ENCODE measurements at regions not wholly inside any gene's neighbourhood (a gene's known extent, or its start where the extent isn't known, plus 50 kb on each side); places are given as distances from the start of the nearest gene placed in this dataset.

DNA sequence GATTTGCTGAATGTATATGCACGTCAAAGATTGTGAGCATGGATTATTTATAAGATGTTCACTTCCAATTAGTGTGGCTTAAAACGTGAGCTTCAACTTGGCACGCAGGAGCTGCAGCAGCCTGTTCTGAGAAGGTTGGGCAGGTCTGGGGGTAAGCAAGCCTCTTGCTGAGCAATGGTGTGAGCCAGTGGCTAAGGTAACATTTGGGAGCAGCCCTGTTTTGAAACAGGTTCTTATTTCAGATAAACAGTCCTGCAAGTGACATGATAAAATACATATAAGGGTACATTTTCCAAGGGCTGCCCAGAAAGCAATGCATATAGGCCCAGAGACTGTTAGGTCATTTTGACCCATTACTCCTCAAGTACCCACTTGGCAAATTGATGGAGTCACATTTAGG is 415.3 kb downstream of the ZNF521 start:
- no peak for DNase-seq (ENCODE audit: low spot score)

DNA sequence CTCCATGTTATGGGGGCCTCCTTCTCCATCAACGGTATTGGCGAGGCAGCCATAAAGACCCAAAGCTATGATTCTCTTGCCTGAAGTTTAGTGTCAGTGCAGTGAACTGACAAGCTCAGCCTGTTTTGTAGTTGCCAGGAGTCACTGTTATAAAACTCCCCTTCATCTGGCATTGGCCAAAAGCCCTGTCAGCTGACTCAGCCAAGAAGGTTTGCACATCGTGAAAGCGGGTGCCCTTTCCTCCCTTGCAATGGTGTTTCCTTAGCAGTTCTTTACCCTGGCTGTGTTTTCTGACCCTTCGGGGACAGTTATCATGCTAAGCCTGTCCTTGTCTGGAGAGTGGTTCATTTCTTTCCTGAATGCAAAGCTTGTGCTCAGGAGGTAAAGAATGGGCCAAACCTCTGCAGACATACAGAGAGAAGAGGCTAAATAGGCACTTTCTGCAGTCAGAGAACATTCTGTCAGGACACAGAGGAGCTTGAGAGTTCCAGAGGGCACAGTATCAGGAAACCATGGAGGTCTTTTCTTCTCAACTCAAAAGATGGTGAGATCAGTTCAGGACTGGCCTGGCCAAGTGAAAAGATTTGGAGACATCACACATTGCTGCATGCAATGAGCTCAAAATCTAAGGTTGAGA is 414.2 kb downstream of the ZNF521 start:
- no peak for DNase-seq (ENCODE audit: low spot score)

DNA sequence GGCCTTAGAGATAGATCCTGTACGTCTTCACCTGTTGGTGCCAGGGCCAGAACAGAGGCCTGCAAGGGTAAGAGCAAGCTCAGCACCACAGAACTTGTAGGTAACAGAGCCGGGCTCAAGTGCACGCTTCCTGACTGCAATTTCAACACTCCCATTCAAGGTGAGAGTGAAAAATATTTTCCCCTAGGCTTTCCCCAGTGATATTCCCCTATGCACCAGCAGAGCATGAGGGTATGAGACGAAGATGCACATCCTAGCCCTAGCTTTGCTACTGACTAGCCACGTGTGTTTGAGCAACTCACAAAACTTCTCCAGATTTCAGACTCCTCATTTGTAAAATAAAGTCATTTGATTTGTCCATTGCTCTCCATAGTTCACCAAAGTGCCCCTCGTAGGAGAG is 411.6 kb downstream of the ZNF521 start:
- DNase-seq (ENCODE audit: low spot score), result no peak

DNA sequence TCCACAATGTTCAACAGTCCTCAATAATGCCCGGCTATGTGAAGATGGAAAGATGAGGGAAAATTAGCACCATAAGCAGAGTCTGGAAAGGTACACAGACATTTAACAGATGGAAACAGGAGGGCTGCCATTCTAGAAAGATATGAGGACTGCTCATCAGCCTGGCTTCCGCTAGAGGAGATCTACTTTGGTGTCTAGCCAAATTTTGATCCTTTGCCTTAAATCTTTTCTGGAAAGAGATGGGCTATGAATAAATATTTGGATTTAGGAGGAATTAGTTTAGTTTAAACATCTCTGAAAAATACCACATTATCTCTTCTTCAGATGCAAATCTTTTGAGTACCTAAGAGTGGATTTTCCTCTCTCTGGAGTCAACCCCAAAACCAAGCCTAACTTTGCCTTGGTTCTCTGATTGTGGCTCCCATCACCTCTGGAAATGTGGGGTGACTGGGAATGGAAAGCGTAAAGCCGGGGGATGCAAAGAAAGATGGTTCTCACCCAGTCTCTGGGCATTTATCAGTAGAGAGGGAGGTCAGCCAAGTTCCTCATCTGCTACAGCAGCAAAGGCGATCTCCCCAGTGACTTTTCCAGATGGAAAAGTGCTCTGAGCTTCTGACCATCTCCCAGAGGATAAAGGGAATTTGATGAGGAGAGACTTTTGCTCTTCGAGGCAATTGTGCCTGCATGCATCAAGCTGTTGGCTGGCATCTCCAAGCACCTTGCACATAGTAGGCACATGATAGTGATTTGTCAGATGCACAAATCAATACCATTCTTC is 410.6 kb downstream of the ZNF521 start:
- DNase-seq (ENCODE audit: low spot score), result no peak

DNA sequence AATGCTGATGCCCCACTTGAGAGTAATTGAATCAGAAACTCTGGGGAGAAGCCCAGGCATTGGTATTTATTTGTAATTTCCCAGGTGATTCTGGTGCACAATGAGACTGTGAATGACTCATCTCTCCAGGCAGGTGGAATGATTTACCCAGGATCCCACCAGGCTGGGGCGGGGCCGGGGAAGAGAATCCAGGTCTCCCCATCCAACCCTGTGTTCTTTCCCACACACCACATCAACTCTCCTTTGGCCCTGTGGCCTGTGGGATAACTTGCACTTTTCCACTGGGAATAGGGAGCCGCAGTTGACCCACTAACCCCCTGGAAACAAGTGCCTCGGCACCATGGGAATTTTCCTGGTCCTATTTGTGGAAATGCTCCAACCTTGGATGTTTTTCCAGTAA is 409.8 kb downstream of the ZNF521 start:
- no peak for DNase-seq (ENCODE audit: low spot score)

DNA sequence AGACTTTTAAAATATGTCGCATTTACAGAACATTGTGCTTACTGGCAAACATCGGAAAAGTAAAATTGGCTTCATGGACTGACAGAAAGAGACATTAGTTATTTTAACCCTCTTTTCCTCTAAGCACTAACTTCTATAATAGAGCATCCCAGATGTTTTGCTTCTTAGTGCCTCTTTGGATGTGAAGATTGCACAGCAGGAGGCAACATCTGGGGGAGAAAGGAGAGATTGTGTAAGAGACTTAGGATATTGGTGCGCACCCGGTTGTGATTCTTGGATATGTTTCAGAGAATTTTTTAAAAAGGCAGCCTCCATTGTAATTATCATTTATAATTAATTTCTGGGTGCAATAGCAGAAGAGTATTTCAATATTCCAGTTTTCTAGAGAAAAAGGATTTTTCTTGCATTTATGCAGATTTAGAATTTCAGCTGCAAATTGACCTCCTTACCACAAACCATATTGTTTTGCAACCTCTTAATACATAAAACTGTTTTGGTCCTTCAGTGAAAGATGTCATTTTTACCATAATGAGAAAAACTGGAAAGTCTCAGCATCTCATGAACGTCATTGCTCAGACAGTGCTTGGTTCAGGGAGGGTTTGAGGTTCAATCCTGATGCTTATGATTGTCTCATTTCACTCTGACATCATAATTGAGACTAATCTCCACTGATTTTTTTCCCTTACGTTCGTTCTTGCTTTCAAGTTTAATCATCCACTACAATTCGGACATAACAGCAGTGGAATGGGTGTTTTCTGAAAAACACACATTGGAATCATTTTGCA is 404.3 kb downstream of the ZNF521 start:
- DNase-seq (ENCODE audit: low spot score), result no peak

DNA sequence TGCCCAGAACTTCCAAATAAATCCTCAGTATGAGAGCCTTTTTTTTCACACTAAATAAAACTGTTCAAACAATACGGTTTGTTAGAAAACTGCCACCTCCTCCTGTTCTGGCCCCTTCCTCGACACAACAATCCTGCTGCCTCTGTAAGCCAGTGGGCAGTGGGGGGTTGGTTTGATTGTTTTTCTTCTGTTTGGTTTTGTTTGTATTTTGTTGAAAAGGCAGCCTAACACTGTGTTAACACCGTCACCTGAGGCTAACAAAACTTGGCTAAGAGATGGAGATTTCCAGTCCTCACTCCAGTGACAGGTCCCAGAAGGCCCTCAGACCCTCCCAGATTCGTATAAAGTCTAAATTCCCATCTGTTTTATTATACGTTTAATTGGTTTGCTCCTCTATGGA is 402.1 kb downstream of the ZNF521 start:
- DNase-seq (ENCODE audit: low spot score), result no peak

DNA sequence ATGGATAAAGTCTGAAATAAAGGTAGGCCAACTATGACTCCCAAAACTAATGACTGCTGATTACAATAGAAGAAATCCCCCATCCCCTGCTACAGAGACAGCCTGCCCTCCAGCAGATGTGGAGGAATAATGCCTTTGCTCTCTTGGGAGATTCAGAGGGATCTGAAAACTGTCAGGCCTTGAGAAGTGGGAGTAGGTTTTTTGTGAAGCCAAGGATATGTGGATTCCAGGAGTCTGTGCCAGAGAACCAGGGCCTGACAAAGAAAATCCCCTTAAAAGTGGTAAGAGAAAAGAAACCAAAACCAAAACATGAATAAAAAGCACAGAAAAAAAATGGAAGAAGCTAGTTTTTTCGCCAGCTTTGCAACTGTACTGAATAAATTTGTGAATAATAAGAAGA is 397.6 kb downstream of the ZNF521 start:
- DNase-seq (ENCODE audit: low spot score), result no peak

DNA sequence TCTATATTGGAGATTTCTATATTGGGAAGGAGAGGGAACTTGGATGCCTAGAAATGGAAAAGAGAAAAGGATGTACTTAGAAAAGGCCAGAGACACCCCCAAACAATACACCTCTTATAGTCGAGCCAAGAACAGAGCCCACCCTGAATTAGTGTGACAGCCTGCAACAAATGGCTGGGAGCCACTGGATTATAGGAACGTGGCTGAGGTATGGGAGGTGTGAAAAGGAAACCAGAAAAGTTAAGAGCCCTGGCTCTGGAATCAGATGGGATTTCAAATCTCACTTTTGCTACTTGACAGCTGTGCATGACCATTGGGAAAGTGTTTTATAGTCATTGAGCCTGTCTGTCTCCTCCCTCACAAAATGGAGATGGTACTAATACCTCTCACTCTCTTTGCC is 394.0 kb downstream of the ZNF521 start:
- DNase-seq (ENCODE audit: low spot score), result no peak

DNA sequence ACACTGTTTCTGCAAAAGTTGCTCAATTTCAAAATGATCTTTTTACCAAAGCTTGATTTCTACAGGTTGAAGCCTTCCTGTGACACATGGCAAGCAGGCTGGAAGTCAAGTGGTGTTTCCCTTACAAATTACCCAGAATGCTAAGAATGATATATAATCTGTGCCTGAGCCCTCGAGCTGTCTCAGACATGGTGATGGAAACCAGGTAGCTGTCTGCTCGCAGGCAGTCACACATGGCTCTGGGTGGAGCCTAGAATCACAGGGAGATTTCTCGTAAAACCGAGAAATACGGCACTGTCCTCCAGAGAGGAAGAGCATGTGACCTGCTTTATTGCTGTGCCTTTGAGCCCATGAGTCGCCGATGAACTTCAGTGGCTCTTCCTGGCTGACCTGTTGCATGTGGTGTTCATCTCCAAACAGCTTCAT is 392.9 kb downstream of the ZNF521 start:
- no peak for DNase-seq (ENCODE audit: low spot score)

DNA sequence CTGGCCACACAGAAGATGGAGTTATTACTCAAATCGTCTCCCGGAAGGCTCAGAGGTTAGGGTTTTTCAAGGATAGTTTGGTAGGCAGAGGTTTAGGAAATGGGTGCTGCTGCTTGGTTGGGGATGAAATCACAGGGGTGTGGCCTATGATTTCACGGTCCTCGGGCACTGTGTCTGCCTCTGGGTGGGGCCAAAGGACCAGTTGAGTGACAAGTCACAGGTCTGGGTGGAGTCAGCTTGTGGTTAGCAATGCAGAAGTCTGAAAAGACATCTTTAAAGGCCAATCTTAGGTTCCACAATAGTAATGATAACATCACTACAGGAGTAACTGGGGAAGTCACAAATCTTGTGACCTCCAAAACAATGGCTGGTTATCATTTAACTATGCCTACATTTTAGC is 387.8 kb downstream of the ZNF521 start:
- DNase-seq (ENCODE audit: low spot score), result no peak

DNA sequence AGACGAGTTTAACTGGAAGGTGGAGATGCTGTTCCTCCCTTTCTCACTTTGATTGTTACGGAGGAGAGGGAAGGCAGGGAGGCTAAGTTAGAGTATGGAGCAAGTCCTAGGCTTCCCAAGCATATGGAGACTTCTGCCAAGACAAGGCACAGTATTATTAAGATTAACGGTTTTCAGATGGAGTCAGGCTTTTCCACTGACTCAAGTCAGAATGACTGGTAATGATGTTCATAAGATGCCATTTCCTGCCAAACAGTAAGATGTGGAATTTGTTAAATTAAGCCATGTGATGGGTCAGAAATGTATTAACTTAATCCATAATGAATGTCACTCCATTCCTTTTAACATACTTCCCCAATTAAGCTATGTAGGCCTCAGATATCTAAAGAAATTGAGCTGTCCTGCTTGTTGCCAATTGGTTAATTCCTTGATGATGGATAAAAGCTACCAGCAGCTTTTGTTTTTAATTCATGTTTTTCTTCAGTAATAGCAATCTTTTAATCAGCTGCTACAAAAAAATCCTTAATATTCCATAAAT is 383.7 kb downstream of the ZNF521 start:
- DNase-seq (ENCODE audit: low spot score), result no peak

DNA sequence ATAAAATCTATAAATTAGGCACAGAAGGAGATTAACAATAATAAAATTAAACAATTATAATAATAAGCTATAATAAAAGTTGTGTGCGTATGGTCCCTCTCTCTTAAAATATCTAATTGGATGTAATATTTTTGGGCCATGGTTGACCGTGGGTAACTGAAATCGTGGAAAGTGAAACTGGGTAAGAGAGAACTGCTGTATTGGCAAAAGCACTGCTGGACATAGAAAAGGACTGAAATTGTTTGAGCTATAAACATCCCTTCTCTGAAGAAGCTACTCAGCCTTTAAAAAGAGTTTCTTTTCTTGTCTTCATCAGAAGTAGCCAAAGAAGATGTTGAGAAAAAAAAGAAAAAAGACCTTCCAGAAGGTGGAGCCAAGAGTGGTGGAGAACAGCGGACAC is 379.4 kb downstream of the ZNF521 start:
- no peak for DNase-seq (ENCODE audit: low spot score)

DNA sequence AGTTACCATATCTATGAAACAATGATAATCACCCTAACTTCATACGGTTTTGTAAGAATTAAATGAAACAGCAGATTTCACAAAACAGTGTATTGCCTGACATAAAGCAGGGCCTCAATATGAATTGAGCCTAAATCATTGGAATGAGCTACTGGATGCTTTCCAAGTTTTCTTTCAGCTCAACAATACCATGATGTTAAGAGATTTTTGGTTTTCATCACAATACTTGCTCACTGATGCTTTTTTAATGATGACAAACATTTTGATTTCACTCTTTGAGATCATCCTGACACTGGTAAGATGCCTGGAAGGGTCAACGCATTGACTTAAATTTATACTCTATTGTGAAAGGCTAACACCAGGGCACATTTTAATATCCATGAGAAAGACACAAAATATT is 377.5 kb downstream of the ZNF521 start:
- no peak for DNase-seq (ENCODE audit: low spot score)

DNA sequence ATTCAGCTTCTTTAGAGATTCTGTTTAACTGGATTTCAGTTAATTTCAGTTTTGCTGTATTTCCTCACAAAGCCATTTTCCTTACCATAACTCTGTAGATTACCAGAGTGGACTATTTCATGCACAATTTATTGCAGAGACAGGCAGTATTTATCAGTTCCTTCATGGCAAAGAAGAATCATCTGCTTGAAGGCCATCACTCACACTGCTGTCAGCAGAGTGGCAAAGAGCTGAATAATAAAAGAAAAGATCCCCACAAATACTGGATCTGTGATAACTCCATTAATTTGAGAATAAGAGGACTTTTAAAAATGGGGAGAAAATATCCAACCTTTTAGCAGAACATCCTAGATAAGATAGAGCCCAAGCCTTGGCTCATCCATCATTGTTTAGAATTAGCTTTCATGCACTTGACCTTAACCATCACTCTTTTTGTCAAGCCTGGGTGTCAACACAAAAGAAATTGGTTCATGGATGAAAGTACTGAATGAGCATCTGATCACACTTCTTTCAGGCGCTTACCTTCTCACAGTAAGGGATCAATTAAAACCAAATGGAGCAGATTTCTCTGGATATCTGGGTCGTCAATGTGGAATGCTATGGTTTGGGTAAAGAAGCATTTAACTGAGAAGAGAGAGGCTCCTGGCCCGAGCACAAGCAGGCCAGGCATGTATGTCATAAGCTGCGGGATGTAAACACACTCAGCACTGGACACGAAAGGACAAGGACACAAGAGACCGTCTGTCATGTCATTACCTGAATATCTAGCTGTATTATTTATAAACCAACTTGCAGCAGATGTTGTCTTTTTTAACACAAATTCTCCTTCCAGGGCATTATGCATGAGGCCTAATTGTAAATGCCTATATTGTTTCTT is 376.2 kb downstream of the ZNF521 start:
- DNase-seq (ENCODE audit: low spot score), result no peak

DNA sequence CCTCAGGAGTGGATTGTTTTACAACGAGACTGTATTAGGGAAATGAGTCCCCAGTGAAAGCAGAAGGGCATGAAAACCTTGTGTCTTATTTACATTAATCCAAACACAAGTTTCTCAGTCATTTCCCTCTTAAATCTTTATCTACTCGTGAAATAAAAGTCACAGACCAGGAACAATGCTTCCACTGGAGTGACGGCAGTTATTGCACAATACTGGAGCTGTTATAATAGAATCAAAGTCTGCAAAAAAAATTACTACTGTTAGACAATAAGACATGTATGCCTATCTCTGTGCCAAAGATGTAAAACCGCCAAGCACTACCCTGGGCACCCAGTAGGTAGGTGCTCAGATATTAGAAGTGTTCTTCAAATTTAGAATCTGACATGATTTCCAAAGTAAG is 375.5 kb downstream of the ZNF521 start:
- no peak for DNase-seq (ENCODE audit: low spot score)

DNA sequence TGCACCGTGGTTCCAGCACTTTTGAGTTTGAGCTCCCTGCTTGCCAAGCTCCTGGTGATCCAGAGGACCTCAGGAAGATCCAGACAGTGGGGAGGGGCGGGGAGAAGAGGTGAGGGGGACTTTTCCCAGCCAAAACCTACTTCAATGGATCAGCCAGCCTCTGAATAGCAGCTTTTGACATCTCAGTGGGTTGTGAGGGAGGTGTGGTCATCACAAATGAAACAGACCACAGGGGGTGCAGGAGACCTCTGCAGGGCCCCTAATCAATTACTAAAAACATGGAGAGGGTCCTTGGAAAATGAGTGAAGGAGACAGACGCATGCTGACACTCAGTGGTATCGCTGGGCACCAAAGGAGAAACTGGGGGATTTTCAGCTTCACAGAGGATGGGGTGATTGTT is 372.7 kb downstream of the ZNF521 start:
- no peak for DNase-seq (ENCODE audit: low spot score)

DNA sequence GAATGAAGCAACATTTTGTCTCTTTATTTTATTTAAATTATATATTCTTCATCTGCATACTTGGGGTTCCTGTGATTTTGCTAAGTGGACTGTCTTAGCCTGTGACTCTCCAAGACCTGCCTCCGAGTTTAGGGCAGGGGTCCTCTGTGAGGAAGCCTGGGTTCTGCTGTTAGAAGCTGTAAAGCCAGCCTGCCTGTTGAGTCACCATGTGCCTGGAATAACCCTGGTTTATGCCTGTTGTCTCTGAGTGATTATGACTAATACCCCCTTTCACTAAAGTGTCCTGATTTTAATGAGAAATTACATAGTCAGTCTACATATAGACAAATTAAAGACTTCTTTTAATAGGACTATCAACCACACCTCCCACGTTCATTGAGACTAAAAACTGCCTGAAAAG is 369.1 kb downstream of the ZNF521 start:
- no peak for DNase-seq (ENCODE audit: low spot score)

DNA sequence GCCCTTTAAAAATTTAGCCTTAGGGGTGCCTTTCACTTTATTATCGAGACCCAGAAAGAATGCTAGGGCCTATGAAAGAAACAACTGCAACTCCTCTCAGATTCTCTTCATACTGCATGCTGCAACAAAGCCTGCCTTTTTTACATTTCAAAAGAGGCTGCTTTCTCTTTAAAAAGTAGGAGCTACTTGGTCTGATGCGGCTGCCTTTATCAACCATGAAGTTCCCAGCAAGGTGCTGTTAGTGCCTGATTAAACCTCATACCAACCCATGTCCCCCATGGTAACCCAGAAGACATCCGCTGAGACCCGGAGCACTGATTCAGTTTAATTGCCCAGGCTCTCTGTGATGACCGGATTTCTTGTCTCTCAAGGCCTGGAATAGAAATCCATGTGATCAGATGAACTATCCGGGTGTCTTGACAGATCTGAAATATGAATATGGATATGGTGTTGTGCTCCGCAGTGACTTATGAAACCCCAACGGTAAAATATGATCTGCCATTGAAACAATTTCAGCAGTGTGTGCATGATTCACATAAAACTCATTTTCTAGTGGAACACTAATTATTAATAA is 368.3 kb downstream of the ZNF521 start:
- no peak for DNase-seq (ENCODE audit: low spot score)

DNA sequence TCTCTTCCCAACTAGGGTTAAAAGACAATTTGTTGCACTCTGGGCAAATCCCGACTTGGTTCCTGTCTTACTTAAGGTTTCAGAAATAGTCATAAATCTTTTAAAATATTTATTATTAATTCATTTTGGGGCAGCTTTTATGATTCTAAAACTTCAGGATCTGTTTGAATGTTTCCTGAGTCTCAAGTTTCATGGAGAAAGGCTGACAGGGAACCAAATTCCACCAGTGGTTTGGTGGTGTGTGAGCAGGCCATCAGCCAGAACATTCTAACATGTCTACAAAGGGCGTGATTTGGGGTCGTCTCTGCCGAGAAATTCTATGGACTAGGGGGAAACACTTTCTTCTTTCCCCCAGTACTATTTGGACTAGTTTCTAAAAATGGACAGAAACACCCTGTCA is 366.4 kb downstream of the ZNF521 start:
- no peak for DNase-seq (ENCODE audit: low spot score)

DNA sequence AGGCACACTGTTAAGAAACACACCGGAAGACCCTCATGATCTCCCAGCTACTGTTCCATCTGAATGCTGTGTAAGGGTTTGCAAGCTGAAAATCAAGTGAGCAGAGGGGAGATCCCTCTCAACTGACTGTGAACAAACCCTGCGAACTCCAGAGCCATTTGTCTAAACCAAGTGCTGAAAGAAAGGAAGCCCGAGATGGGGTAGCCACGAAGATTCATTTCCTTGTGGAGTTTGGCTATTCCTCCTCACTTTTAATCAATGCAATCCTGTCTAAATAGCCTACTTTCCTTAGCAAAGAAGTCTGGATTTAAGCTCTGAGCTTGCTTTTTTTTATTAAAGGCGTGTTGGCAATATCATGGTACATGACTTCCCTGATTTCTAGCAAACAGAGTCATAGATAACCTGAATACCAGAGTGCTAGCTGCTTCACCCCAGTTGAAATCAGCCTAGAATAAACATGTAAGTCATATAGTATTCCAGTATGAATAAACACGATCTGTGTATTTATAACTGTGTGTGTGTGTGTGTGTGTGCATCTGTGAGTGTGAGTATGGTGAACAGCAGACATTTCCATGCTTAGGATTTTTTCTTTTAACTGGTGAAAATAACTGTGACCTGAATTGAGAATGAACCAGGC is 365.2 kb downstream of the ZNF521 start:
- DNase-seq (ENCODE audit: low spot score), result no peak

Data from kidney capillary endothelial cell (primary cell).